ENCODE measurements at regions not wholly inside any gene's neighbourhood (a gene's known extent, or its start where the extent isn't known, plus 50 kb on each side); places are given as distances from the start of the nearest gene placed in this dataset.

DNA sequence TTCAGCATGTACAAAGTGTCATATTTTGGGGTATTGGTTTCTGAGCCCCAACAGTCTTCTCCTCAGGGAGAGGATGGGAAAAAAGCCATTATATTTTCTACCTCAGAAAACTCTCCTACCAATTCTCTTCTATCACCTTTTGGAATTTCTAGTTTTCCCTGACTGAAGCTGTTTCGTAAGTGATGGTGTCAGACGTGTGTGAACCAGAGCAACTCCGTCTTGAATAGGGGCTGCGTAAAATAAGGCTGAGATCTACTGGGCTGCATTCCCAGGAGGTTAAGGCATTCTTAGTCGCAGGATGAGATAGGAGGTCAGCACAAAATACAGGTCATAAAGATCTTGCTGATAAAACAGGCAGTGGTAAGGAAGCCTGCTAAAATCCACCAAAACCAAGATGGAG lies 197.3 kb upstream of the C9orf72 start:
- H3K27ac Mint-ChIP-seq, result no peak overlapping the region
- H3K9me3 Mint-ChIP-seq, result no peaks in the 10 kb centered on the region
- no peak overlapping the region for H3K4me3 Mint-ChIP-seq
- H3K36me3 Mint-ChIP-seq (ENCODE audit: low read depth), result no peaks in the 10 kb centered on the region
- peaks cover 4% of the 10 kb centered on the region for H3K27me3 Mint-ChIP-seq
- H3K4me1 Mint-ChIP-seq, result peaks cover 6% of the 10 kb centered on the region
- ChIA-PET CTCF (no interaction called here), POLR2A (no interaction called here)
- no peak for DNase-seq

DNA sequence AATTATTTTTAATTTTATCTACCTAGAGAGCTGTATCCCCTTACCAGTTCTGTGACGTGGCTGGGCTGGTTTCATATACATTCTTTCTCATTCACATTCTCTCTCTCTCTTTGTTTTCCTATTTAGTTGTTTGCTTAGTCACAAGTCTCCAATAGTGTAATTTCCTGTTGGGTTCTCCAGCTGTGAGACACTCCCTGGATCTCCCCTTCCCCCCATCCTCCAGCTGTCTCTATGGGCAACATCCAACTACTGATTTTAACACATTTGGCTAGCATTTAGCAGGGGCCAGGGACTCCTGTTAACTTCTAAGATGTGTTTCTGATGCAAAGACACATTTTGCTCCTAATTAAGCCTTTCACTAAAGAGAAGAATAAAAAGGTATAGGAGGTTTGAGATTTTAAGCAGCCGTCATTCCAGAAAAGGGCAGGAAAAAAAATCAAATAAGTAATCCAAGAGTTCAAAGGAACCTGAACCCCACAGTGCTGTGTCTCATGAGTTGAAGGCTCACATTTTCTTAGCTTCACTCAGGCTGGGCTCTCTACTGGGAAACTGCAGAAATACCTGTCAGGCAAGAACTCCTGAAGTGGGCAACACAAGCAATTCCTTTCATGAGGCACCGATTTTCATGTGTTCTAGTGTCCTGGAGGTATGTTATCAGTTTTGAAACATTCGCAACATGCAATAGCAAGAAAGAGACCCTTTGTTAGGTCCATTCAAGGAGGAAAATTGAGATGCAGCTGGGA lies 198.7 kb upstream of the C9orf72 start:
- no peak for DNase-seq
- ChIA-PET CTCF (no interaction called here), POLR2A (no interaction called here)
- Mint-ChIP-seq H3K36me3 (ENCODE audit: low read depth) (no peaks in the 10 kb centered on the region), H3K4me3 (no peak overlapping the region), H3K27ac (no peak overlapping the region), H3K9me3 (no peaks in the 10 kb centered on the region), H3K27me3 (peaks cover 2% of the 10 kb centered on the region), H3K4me1 (peaks cover 4% of the 10 kb centered on the region)

DNA sequence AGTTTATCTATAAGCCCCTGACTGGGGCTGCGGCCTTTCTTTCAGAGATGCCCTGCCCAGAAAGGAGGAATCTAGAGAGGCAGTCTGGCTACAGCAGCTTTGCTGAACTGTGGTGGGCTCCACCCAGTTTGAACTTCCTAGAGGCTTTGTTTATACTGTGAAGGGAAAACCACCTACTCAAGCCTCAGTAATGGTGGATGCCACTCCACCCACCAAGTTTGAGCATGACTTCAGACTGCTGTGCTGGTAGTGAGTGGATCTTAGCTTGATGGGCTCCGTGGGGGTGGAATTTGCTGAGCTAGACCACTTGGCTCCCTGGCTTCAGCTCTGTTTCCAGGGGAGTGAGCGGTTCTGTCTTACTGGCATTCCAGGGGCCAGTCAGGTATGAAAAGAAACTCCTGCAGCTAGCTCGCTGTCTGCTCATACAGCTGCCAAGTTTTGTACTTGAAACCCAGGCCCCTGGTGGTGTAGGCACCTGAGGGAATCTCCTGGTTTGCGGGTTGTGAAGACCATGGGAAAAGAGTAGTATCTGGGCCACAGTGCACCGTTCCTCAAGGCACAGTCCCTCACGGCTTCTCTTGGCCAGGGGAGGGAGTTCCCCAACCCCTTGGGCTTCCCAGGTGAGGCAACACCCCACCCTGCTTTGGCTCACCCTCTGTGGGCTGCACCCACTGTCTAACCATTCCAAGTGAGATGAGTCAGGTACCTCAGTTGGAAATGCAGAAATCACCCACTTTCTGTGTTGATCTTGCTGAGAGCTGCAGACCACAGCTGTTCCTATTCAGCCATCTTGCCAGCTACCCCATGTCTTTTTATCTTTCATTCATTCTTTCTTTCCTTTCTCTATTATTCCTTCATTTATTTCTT lies 211.8 kb upstream of the C9orf72 start:
- no peaks in the 10 kb centered on the region for H3K36me3 Mint-ChIP-seq (ENCODE audit: low read depth)
- no peak overlapping the region for H3K4me3 Mint-ChIP-seq
- H3K4me1 Mint-ChIP-seq, result peaks cover 16% of the 10 kb centered on the region
- peaks cover 8% of the 10 kb centered on the region for H3K9me3 Mint-ChIP-seq
- DNase-seq, result peak; percentile 8
- H3K27me3 Mint-ChIP-seq, result peaks cover 12% of the 10 kb centered on the region
- ChIA-PET CTCF (no interaction called here), POLR2A (no interaction called here)
- H3K27ac Mint-ChIP-seq, result no peak overlapping the region

DNA sequence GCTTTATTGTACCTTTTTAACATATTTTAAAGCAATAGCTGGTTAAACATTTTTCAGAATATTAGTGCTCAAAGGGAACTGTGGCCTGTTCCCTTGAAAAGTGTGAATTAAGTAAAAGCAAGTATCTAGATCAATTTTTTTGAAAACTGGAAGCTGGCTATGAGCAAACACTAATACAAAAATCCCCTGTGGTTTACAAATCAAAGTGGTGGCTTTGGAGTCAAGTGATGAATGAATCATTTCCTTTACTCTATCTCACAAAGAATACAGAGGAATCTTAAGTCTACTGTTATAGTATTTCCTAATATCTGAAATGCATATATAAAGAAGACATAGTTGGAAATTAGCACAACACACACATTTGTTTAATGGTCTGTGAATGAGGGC lies 212.4 kb upstream of the C9orf72 start:
- H3K36me3 Mint-ChIP-seq (ENCODE audit: low read depth), result no peaks in the 10 kb centered on the region
- ChIA-PET POLR2A (no interaction called here), CTCF (interaction anchor here (0.5 kb wide), 1 partner anchor 121 kb away, joined by 3 read pairs; no protein-coding TSS in a partner anchor)
- H3K9me3 Mint-ChIP-seq, result peaks cover 8% of the 10 kb centered on the region
- DNase-seq, result no peak
- no peak overlapping the region for H3K4me3 Mint-ChIP-seq
- H3K27ac Mint-ChIP-seq, result no peak overlapping the region
- H3K27me3 Mint-ChIP-seq, result peaks cover 12% of the 10 kb centered on the region
- peaks cover 16% of the 10 kb centered on the region for H3K4me1 Mint-ChIP-seq

DNA sequence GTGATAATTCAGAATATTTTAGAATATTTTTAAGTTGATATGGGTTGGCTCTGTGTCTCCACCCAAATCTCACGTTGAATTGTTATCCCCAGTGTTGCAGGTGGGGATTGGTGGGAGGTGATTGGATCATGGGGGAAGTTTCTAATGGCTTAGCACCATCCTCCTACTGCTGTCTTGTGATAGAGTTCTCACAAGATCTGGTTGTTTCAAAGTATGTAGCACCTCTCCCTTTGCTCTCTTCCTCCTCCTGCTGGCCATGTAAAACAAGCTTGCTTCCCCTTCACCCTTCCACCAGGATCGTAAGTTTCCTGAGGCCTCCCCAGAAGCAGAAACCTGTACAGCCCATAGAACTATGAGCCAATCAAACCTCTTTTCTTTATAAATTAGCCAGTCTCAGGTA lies 214.6 kb upstream of the C9orf72 start:
- DNase-seq, result no peak
- Mint-ChIP-seq H3K4me1 (peaks cover 16% of the 10 kb centered on the region), H3K9me3 (peaks cover 8% of the 10 kb centered on the region), H3K27ac (no peak overlapping the region), H3K27me3 (peaks cover 11% of the 10 kb centered on the region), H3K36me3 (ENCODE audit: low read depth) (no peaks in the 10 kb centered on the region), H3K4me3 (no peak overlapping the region)
- ChIA-PET POLR2A (no interaction called here), CTCF (no interaction called here)

DNA sequence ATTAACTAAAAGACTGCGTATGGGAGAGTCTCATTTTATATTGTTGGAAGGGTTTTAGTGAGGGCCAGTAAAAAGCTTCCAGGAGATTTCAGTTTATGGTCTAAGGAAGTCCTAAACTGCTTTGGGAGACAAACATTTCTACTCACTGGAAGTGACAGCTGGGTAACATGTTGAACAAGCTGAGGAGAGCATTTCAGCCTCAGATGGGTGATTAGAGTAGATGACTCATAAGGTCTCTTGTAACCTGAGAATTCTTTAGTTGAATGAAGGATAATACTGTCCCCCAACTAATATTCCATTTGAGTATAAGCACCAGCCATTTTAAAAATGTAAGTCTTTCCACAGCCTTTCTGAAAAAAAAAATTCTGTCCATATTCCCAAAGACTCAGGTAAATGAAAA lies 218.0 kb upstream of the C9orf72 start:
- POLR2A ChIA-PET, result interaction anchor here (0.5 kb wide), 1 partner anchor 397 kb away, joined by 4 read pairs; no protein-coding TSS in a partner anchor
- no peaks in the 10 kb centered on the region for H3K4me1 Mint-ChIP-seq
- no peak for DNase-seq
- H3K4me3 Mint-ChIP-seq, result no peak overlapping the region
- CTCF ChIA-PET, result no interaction called here
- H3K27me3 Mint-ChIP-seq, result peaks cover 7% of the 10 kb centered on the region
- peaks cover 5% of the 10 kb centered on the region for H3K9me3 Mint-ChIP-seq
- H3K36me3 Mint-ChIP-seq (ENCODE audit: low read depth), result no peaks in the 10 kb centered on the region
- no peak overlapping the region for H3K27ac Mint-ChIP-seq

DNA sequence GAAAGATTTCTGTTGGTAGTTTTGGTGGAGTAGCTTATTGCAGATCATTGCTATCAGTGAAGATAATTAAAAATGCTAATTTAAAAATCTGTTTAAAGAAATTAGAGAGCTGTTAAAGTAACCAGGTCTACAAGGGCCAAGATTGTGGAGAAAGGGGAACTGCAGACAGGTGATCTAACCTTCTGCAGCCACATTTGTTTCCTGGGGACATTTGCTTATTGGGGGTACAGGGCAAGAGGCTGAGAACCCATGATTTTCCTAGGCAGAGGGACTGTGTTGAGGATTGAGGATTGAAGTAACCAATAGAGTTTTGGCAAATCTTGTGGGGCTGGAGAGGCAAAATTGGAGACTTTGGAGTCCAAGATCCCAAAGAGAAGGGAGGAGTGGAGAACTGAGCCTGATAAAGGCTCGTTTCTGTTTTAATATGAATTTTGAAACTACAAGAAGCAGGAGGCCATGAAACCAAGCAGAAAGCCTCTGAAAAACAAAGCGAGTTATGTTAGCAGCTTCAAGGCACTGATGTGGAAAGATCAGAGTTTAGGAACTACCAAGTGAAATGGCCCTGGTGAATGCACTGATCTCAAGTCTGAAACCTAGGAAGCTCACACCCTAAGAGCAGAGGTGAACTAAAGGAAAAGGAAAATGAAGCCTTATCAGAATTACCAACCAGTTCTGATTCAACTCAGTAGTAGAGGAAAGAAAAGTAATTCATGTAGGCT lies 219.8 kb upstream of the C9orf72 start:
- CTCF ChIA-PET, result interaction anchor here (1.0 kb wide), 1 partner anchor 10 kb away, joined by 3 read pairs; no protein-coding TSS in a partner anchor

DNA sequence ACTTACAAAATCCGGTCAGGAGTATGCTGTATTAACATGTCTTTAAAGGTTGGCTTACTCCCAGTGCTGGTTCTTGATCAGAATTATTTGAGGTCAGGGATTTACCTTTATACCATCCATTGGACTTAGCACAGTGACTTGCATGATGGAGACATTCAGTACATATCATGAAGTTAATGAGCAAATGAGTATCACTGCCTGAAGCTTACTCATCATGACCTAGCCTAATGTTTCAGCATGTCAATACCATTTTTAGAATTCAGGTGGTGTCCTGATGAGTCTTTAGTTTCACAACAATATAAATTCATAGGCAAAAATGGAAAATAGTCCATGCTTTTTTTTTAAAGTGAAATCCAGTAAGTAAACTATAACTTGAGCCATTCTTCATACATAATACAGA lies 226.0 kb upstream of the C9orf72 start:
- Mint-ChIP-seq H3K4me1 (no peaks in the 10 kb centered on the region), H3K36me3 (ENCODE audit: low read depth) (no peaks in the 10 kb centered on the region), H3K9me3 (no peaks in the 10 kb centered on the region), H3K4me3 (no peak overlapping the region), H3K27me3 (peaks cover 8% of the 10 kb centered on the region), H3K27ac (no peak overlapping the region)
- ChIA-PET POLR2A (no interaction called here), CTCF (no interaction called here)
- no peak for DNase-seq

More for the DNA sequence above, 219.8 kb upstream of the C9orf72 start:
- DNase-seq, result no peak
- H3K36me3 Mint-ChIP-seq (ENCODE audit: low read depth), result no peaks in the 10 kb centered on the region
- no peak overlapping the region for H3K4me3 Mint-ChIP-seq
- peaks cover 5% of the 10 kb centered on the region for H3K9me3 Mint-ChIP-seq
- peaks cover 4% of the 10 kb centered on the region for H3K27me3 Mint-ChIP-seq
- POLR2A ChIA-PET, result no interaction called here
- no peaks in the 10 kb centered on the region for H3K4me1 Mint-ChIP-seq
- H3K27ac Mint-ChIP-seq, result no peak overlapping the region

DNA sequence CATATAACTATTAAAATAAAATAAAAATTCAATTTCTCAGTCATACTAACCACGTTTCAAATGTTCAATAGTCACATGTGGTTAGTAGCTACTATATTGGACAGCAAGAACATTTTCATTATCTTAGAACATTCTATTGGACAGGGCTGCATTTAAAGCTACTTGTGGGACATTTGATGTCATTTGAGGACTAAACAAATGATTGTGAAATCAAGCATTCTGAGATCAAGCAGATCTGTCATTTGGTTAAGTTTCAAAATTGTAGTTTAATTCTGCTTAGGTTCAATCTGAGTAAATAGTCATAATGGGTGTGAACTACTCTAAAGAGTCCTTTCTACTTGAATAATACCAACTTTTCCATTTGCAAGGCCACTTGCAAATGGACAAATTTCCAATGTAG lies 226.9 kb upstream of the C9orf72 start:
- POLR2A ChIA-PET, result no interaction called here
- no peak for DNase-seq
- H3K9me3 Mint-ChIP-seq, result no peaks in the 10 kb centered on the region
- no peaks in the 10 kb centered on the region for H3K4me1 Mint-ChIP-seq
- H3K27ac Mint-ChIP-seq, result no peak overlapping the region
- no peak overlapping the region for H3K4me3 Mint-ChIP-seq
- peaks cover 8% of the 10 kb centered on the region for H3K27me3 Mint-ChIP-seq
- no peaks in the 10 kb centered on the region for H3K36me3 Mint-ChIP-seq (ENCODE audit: low read depth)
- CTCF ChIA-PET, result no interaction called here

DNA sequence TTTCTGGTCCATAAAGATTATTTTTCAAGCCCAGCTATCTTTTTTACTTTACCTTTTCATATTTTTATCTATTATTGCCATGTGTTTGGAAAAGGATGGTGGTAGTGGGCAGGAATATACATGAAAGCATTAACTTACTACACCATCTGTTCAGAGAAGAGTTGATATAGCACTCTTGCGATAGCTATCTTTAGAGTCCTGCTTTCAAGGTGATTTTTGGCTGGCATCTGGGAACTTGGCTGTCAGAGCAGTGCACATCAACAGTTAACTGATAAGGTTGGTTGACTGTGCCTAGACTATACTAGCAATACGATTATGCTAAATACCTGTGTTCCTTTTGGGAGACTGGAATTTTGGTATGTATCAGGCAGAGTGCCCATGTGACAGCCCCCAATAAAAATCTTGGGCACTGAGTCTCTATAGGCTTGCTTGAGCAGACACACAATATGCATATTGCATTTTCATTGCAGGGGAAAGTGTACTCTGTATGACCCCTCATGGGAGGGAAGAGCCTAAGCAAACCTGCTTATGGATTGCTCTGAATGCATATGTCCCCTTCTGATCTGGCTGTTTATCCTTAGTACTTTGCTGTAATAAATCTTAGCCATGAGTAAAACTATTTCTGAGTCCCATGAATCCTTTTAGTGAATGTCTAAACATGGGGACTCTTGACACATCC lies 227.6 kb upstream of the C9orf72 start:
- H3K4me1 Mint-ChIP-seq, result no peaks in the 10 kb centered on the region
- H3K27ac Mint-ChIP-seq, result no peak overlapping the region
- peaks cover 8% of the 10 kb centered on the region for H3K27me3 Mint-ChIP-seq
- DNase-seq, result no peak
- CTCF ChIA-PET, result no interaction called here
- POLR2A ChIA-PET, result no interaction called here
- no peaks in the 10 kb centered on the region for H3K9me3 Mint-ChIP-seq
- no peaks in the 10 kb centered on the region for H3K36me3 Mint-ChIP-seq (ENCODE audit: low read depth)
- no peak overlapping the region for H3K4me3 Mint-ChIP-seq

DNA sequence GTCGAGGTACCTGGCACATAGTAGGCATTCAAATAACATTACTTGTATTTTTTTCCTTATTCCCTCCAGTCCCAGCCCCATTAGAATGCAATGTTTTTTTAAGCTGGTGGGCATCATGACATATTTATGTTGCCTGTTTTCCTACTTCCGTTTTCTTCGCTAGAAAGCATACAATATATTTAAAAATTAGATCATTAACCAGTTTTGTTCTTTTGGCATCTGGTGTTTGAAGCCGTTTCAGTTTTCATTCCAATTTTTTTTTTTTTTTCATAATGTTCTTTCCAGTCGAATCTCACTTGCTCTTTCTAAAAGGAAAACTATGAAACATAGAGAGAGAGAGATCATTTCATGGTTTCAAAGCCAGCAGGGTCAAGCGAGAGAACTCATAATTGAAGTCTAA lies 228.3 kb upstream of the C9orf72 start:
- DNase-seq, result no peak
- POLR2A ChIA-PET, result no interaction called here
- Mint-ChIP-seq H3K36me3 (ENCODE audit: low read depth) (no peaks in the 10 kb centered on the region), H3K4me1 (no peaks in the 10 kb centered on the region), H3K9me3 (no peaks in the 10 kb centered on the region), H3K27me3 (peaks cover 8% of the 10 kb centered on the region), H3K27ac (no peak overlapping the region), H3K4me3 (no peak overlapping the region)
- CTCF ChIA-PET, result no interaction called here

DNA sequence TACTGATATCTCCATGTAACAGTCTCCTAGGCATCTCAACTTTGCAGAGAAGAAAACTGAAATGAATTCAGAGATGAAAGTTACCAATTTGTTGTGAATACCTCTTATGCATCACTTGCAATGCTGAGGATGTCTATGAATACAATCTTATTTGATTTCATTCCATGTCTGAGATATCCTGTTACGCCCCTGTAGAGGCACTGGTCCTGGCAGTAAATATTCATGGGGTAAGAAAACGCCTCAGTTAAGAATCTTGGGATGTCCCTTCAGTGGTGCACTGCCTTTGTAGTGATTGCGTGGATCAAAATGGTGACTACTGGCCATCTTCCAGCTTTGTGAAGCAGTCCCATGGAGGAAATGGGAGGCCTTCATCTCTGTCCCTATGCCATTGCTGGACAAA lies 229.1 kb upstream of the C9orf72 start:
- Mint-ChIP-seq H3K4me1 (no peaks in the 10 kb centered on the region), H3K36me3 (ENCODE audit: low read depth) (no peaks in the 10 kb centered on the region), H3K27me3 (peaks cover 8% of the 10 kb centered on the region), H3K9me3 (no peaks in the 10 kb centered on the region), H3K4me3 (no peak overlapping the region), H3K27ac (no peak overlapping the region)
- no peak for DNase-seq
- POLR2A ChIA-PET, result no interaction called here
- CTCF ChIA-PET, result interaction anchor here (1.2 kb wide), 1 partner anchor 9 kb away, joined by 3 read pairs; no protein-coding TSS in a partner anchor

DNA sequence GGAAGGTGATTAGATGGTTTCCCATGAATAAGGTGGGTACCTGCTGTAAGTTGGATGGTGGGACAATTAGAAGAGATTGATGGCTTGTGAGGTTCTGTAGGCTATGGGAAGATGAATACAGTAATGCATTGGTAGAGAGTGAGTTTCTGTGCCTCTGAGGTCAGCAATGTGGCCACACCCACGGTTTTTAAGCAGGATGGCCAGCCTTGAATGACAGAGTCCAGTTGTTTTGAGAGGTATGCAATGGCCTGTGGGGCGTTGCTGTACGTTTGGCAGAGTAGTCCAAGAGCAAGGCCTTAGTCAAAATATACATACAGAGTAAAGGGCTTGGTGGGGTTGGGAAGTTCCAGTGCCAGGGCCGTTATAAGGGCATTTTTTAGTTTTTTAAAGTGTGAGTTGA lies 235.6 kb upstream of the C9orf72 start:
- Mint-ChIP-seq H3K27me3 (peaks cover 4% of the 10 kb centered on the region), H3K27ac (no peak overlapping the region), H3K9me3 (no peaks in the 10 kb centered on the region), H3K4me1 (no peaks in the 10 kb centered on the region), H3K4me3 (no peak overlapping the region), H3K36me3 (ENCODE audit: low read depth) (no peaks in the 10 kb centered on the region)
- POLR2A ChIA-PET, result no interaction called here
- no peak for DNase-seq
- CTCF ChIA-PET, result no interaction called here

Data from activated CD4-positive, alpha-beta T cell treated with anti-CD3 and anti-CD28 coated beads, Interleukin-2, amount 10 ng/mL, durations not matched to agents 7 days and 5 days (primary cell).